ENCODE measurements at regions not wholly inside any gene's neighbourhood (a gene's known extent, or its start where the extent isn't known, plus 50 kb on each side); places are given as distances from the start of the nearest gene placed in this dataset.
"Not testable (repeated sequence)": the region's sequence is repeated elsewhere in the genome, so short reads cannot be mapped to it uniquely, and the experiment has no call there.

DNA sequence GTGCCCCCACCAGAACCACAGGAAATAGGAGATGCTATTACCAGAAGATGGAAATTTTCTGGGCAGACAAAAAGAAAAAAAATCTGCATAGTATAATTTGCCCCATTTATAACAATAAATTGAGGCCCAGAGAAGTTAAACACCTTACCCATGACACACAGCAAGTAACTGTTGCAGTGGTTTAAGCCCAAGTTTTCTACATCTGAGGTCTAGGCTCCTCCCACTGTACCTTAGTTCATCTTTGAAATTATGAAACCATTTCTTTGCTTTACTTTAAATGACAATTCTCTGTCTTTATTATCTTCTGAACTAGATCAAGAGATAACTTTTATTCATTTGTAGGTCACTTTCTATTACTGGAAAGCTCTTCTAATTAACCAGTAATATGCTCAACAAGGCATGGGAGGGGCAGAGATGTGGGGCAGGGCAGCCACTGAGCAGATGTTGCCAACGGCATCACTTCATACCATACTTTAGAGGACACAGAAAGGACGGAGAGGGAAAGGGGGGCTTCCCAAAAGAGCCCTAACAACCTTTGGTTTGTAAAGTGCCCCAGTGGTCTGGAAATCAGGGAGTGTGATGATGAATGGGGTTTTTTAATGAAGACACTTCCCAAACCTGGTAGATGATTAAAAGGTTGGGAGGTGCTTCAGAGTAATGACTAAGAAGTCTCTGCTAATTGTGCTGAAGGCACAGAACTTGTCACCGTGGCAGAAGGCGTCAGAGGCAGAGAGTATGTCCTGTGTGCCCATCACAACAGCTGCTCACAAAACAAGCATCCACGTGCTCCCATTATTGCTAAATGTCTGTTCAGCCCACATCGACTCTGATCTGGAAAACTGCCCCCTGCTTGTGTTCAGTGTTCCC, 342.5 kb downstream of the SHQ1 start:
- no peak for ATAC-seq
- TF ChIP-seq POLR2AphosphoS5 (IDR thresholded peaks at IDR 0.05; ENCODE audit: low read depth, low read length), result no peak
- TF ChIP-seq SIN3A (IDR thresholded peaks at IDR 0.05; ENCODE audit: borderline replicate concordance, insufficient read depth, low read depth, low read length), result no peak
- TF ChIP-seq, protein P1, sequence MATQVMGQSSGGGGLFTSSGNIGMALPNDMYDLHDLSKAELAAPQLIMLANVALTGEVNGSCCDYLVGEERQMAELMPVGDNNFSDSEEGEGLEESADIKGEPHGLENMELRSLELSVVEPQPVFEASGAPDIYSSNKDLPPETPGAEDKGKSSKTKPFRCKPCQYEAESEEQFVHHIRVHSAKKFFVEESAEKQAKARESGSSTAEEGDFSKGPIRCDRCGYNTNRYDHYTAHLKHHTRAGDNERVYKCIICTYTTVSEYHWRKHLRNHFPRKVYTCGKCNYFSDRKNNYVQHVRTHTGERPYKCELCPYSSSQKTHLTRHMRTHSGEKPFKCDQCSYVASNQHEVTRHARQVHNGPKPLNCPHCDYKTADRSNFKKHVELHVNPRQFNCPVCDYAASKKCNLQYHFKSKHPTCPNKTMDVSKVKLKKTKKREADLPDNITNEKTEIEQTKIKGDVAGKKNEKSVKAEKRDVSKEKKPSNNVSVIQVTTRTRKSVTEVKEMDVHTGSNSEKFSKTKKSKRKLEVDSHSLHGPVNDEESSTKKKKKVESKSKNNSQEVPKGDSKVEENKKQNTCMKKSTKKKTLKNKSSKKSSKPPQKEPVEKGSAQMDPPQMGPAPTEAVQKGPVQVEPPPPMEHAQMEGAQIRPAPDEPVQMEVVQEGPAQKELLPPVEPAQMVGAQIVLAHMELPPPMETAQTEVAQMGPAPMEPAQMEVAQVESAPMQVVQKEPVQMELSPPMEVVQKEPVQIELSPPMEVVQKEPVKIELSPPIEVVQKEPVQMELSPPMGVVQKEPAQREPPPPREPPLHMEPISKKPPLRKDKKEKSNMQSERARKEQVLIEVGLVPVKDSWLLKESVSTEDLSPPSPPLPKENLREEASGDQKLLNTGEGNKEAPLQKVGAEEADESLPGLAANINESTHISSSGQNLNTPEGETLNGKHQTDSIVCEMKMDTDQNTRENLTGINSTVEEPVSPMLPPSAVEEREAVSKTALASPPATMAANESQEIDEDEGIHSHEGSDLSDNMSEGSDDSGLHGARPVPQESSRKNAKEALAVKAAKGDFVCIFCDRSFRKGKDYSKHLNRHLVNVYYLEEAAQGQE (IDR thresholded peaks at IDR 0.05; ENCODE audit: insufficient read depth in 1 of 2, low read depth in 2 of 2, low read length in 1 of 2), result no peak
- TF ChIP-seq, protein P2, sequence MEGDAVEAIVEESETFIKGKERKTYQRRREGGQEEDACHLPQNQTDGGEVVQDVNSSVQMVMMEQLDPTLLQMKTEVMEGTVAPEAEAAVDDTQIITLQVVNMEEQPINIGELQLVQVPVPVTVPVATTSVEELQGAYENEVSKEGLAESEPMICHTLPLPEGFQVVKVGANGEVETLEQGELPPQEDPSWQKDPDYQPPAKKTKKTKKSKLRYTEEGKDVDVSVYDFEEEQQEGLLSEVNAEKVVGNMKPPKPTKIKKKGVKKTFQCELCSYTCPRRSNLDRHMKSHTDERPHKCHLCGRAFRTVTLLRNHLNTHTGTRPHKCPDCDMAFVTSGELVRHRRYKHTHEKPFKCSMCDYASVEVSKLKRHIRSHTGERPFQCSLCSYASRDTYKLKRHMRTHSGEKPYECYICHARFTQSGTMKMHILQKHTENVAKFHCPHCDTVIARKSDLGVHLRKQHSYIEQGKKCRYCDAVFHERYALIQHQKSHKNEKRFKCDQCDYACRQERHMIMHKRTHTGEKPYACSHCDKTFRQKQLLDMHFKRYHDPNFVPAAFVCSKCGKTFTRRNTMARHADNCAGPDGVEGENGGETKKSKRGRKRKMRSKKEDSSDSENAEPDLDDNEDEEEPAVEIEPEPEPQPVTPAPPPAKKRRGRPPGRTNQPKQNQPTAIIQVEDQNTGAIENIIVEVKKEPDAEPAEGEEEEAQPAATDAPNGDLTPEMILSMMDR (IDR thresholded peaks at IDR 0.05), result no peak
- no peak for TF ChIP-seq TCF7L2 (IDR thresholded peaks at IDR 0.05; ENCODE audit: low read depth, low read length)

DNA sequence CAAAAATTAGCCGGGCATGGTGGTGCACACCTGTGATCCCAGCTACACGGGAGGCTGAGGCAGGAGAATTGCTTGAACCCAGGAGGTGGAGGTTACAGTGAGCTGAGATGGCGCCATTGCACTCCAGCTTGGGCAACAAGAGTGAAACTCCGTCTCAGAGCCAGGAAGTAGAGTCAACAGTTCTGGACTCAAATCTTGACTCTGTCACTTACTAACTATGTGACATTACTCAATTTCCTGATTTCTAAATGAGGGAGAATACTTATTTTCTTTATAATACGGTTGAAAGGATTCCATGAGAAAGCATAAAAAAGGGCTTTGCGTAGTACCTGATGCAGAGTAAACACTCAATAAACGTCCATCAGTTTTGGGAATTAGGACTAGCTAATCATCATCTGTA, 350.7 kb downstream of the SHQ1 start:
- ATAC-seq; H3K9me3 ChIP-seq (ENCODE audit: control insufficient read depth, insufficient read depth, low read depth, low read length); H3K27ac ChIP-seq (ENCODE audit: low read length); H3K36me3 ChIP-seq (ENCODE audit: control insufficient read depth, insufficient read depth, low read length); in situ Hi-C loops (cut with HindIII; ENCODE audit: low pct_unique_long_range_greater_than_20kb, low sequenced_read_pairs); H3K4me3 ChIP-seq (ENCODE audit: low read depth in 2 of 2, low read length in 2 of 2); POLR2A ChIA-PET; intact Hi-C loops (cut with micrococcal nuclease; ENCODE audit: unreplicated experiment); H3K4me1 ChIP-seq (ENCODE audit: control insufficient read depth, insufficient read depth, low read length); H3K27me3 ChIP-seq (ENCODE audit: control insufficient read depth, insufficient read depth, low read length); DNase-seq (ENCODE audit: low read depth, low spot score); BruUV-seq (replicated peaks): not testable (repeated sequence)
- CTCF ChIA-PET, result interaction anchor here (0.6 kb wide), 1 partner anchor 447 kb away, joined by 4 read pairs; no protein-coding TSS in a partner anchor

More for the DNA sequence above, 342.5 kb downstream of the SHQ1 start:
- Histone ChIP-seq H3K9me3 (ENCODE audit: control insufficient read depth, insufficient read depth, low read depth, low read length) (no peaks in the 10 kb centered on the region), H3K27me3 (ENCODE audit: control insufficient read depth, insufficient read depth, low read length) (no peaks in the 10 kb centered on the region), H3K27ac (ENCODE audit: low read length) (no peak overlapping the region), H3K4me1 (ENCODE audit: control insufficient read depth, insufficient read depth, low read length) (no peaks in the 10 kb centered on the region), H3K4me3 (ENCODE audit: low read depth in 2 of 2, low read length in 2 of 2) (no peak overlapping the region), H3K36me3 (ENCODE audit: control insufficient read depth, insufficient read depth, low read length) (no peaks in the 10 kb centered on the region)
- in situ Hi-C loops (cut with HindIII; ENCODE audit: low pct_unique_long_range_greater_than_20kb, low sequenced_read_pairs), result no loop called here
- BruUV-seq (replicated peaks), result no TSS peak
- intact Hi-C loops (cut with micrococcal nuclease; ENCODE audit: unreplicated experiment), result no loop called here
- DNase-seq (ENCODE audit: low read depth, low spot score), result no peak
- CTCF ChIA-PET, result no interaction called here
- POLR2A ChIA-PET, result no interaction called here

DNA sequence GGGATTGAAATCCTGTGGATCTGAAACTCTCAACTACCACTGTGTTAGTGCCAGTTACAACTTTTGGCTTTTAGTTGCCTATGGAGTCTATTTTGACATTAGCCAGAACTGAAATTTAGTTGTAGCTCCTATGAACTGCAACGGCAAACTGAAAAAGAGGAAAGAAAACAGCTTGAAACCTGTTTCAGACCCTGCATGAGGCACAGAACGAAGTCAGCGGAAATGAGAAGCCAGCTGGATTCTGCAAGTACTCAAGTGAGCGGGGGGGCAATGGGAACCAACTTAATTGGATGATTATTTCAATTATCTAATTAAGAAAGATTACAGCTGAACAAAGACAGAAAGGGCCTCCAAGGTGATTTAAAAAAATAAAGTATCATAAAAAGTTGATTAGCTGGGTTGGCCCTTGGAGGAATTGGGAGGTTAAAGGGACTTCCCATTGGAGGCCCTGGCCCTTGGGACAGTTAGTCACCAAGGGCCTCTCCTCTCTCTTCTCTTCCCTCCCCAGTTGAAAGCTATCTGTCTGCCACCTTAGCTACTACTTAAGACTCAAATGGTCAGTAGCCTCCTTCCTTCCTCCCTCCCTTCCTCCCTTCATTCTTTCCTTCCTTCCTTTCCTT, 352.1 kb downstream of the SHQ1 start:
- POLR2A ChIA-PET, result interaction anchor here (0.6 kb wide), 2 partner anchors 20 to 70 kb away, joined by 3 read pairs; no protein-coding TSS in a partner anchor
- CTCF ChIA-PET, result no interaction called here
- no peak for DNase-seq (ENCODE audit: low read depth, low spot score)

More for the DNA sequence above, 352.1 kb downstream of the SHQ1 start:
- no peak overlapping the region for H3K27ac ChIP-seq (ENCODE audit: low read length)
- H3K9me3 ChIP-seq (ENCODE audit: control insufficient read depth, insufficient read depth, low read depth, low read length), result no peaks in the 10 kb centered on the region
- ATAC-seq, result no peak
- H3K4me1 ChIP-seq (ENCODE audit: control insufficient read depth, insufficient read depth, low read length), result no peaks in the 10 kb centered on the region
- no TSS peak for BruUV-seq (replicated peaks)
- no peaks in the 10 kb centered on the region for H3K36me3 ChIP-seq (ENCODE audit: control insufficient read depth, insufficient read depth, low read length)
- intact Hi-C loops (cut with micrococcal nuclease; ENCODE audit: unreplicated experiment), result no loop called here
- TF ChIP-seq TCF7L2 (IDR thresholded peaks at IDR 0.05; ENCODE audit: low read depth, low read length) (no peak), SIN3A (IDR thresholded peaks at IDR 0.05; ENCODE audit: borderline replicate concordance, insufficient read depth, low read depth, low read length) (no peak), POLR2AphosphoS5 (IDR thresholded peaks at IDR 0.05; ENCODE audit: low read depth, low read length) (no peak)
- TF ChIP-seq, protein P2 (IDR thresholded peaks at IDR 0.05), result no peak
- TF ChIP-seq, protein P1 (IDR thresholded peaks at IDR 0.05; ENCODE audit: insufficient read depth in 1 of 2, low read depth in 2 of 2, low read length in 1 of 2), result no peak
- in situ Hi-C loops (cut with HindIII; ENCODE audit: low pct_unique_long_range_greater_than_20kb, low sequenced_read_pairs), result no loop called here
- no peak overlapping the region for H3K4me3 ChIP-seq (ENCODE audit: low read depth in 2 of 2, low read length in 2 of 2)
- H3K27me3 ChIP-seq (ENCODE audit: control insufficient read depth, insufficient read depth, low read length), result no peaks in the 10 kb centered on the region
